ENCODE measurements at regions not wholly inside any gene's neighbourhood (a gene's known extent, or its start where the extent isn't known, plus 50 kb on each side); places are given as distances from the start of the nearest gene placed in this dataset.

- no peak for TF ChIP-seq MAFK (IDR thresholded peaks at IDR 0.05; ENCODE audit: low read depth, low read length)
- no peak for TF ChIP-seq SIX5 (IDR thresholded peaks at IDR 0.05; ENCODE audit: low read depth, low read length)
- no peak for TF ChIP-seq SRF (IDR thresholded peaks at IDR 0.05; ENCODE audit: low read depth, low read length)
- TF ChIP-seq CBX5 (IDR thresholded peaks at IDR 0.05; ENCODE audit: low read depth, low read length) = no peak
These were observed 175.3 kb upstream of the TCF4 start (continued) for GRCh38 chr18:55763298-55763697.

Measured in H1 (cell line).